ENCODE measurements at regions not wholly inside any gene's neighbourhood (a gene's known extent, or its start where the extent isn't known, plus 50 kb on each side); places are given as distances from the start of the nearest gene placed in this dataset.

DNA sequence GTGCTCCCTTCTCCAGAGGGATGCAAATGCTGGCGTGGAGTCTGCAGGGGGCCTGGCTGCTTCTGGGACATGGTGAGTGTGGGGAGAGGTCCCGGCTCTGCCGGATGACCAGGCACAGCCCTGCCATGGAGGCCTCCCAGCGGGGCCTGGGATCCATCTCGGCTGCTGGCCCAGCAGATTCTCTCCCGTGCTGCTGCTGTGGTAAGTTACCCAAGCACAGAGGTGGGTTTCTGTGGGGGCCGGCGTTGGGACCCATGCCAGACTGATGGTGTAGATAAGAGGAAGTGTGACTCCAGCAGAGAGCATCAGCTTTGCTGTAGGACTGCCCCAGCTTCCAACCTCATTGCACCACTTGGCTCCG is 147.5 kb upstream of the B3GAT1 start:
- POLR2A ChIA-PET, result no interaction called here
- no peak overlapping the region for H3K27ac Mint-ChIP-seq
- ATAC-seq, result no peak

DNA sequence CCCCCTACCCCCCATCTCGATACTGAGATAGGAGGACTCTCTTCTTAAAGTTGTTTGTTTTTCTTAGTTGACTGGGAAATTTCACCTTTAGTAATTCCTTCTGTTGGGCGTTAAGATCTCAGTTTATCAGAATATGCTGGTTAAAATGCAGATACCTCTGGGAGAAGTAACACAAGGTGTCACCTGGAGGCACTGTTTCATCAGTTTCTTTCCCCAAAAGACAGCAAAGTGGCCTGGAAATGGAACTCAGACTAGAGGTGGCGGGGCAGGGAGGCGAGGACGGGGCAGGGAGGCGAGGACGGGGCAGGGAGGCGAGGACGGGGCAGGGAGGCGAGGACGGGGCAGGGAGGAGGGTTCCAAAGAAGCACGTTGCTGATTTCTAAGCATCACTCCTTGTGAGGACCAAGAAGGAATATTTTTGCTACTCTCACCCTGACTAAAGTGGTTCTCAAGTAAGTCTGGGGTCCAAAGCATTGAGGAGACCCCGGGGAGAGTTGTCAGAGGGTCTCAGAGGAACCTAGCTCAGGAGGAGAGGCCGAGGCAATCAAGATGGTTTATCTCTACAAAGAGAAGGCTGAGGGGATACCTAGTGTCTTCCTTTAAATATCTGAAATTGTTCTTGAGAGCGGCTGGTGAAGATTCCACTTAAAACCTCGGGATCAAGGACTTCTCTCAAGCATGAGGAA is 147.0 kb upstream of the B3GAT1 start:
- no peak overlapping the region for H3K4me3 Mint-ChIP-seq
- H3K27ac Mint-ChIP-seq, result no peak overlapping the region
- POLR2A ChIA-PET, result no interaction called here
- peaks cover 0 to 34% (median 16%) of the 10 kb centered on the region in 5 donors for H3K27me3 Mint-ChIP-seq
- H3K4me1 Mint-ChIP-seq, result no peaks in the 10 kb centered on the region
- no peak for DNase-seq
- no peaks in the 10 kb centered on the region for H3K9me3 Mint-ChIP-seq
- ATAC-seq, result no peak
- H3K36me3 Mint-ChIP-seq, result no peaks in the 10 kb centered on the region

More for the DNA sequence above, 147.5 kb upstream of the B3GAT1 start:
- Mint-ChIP-seq H3K4me3 (no peak overlapping the region), H3K27me3 (peaks cover 0 to 30% (median 15%) of the 10 kb centered on the region in 5 donors), H3K36me3 (no peaks in the 10 kb centered on the region), H3K9me3 (no peaks in the 10 kb centered on the region), H3K4me1 (no peaks in the 10 kb centered on the region)
- DNase-seq, result no peak

GRCh38 chr11:134558258-134558835 is 146.3 kb upstream of the B3GAT1 start:
- Mint-ChIP-seq H3K4me1 (no peaks in the 10 kb centered on the region), H3K36me3 (no peaks in the 10 kb centered on the region), H3K27ac (no peak overlapping the region), H3K4me3 (no peak overlapping the region), H3K27me3 (peaks cover 0 to 34% (median 16%) of the 10 kb centered on the region in 5 donors), H3K9me3 (no peaks in the 10 kb centered on the region)
- no peak for DNase-seq
- POLR2A ChIA-PET, result no interaction called here
- ATAC-seq, result no peak

GRCh38 chr11:134557571-134558257 is 145.7 kb upstream of the B3GAT1 start:
- H3K27ac Mint-ChIP-seq, result no peak overlapping the region
- DNase-seq, result no peak
- H3K4me3 Mint-ChIP-seq, result no peak overlapping the region
- H3K27me3 Mint-ChIP-seq, result peaks cover 0 to 34% (median 16%) of the 10 kb centered on the region in 5 donors
- no peaks in the 10 kb centered on the region for H3K9me3 Mint-ChIP-seq
- ATAC-seq, result no peak
- no peaks in the 10 kb centered on the region for H3K4me1 Mint-ChIP-seq
- POLR2A ChIA-PET, result no interaction called here
- no peaks in the 10 kb centered on the region for H3K36me3 Mint-ChIP-seq

GRCh38 chr11:134556186-134556585 is 144.1 kb upstream of the B3GAT1 start:
- POLR2A ChIA-PET, result no interaction called here
- no peak for DNase-seq
- no peak overlapping the region for H3K27ac Mint-ChIP-seq

GRCh38 chr11:134555510-134555909 is 143.5 kb upstream of the B3GAT1 start:
- peaks cover 3 to 45% (median 16%) of the 10 kb centered on the region in 5 donors for H3K27me3 Mint-ChIP-seq
- H3K4me1 Mint-ChIP-seq, result no peaks in the 10 kb centered on the region
- no peaks in the 10 kb centered on the region for H3K36me3 Mint-ChIP-seq
- no peak overlapping the region for H3K4me3 Mint-ChIP-seq
- ATAC-seq (no peak), DNase-seq (no peak)
- H3K27ac Mint-ChIP-seq, result no peak overlapping the region
- peaks cover 0 to 6% (median 0%) of the 10 kb centered on the region in 9 donors for H3K9me3 Mint-ChIP-seq
- POLR2A ChIA-PET, result no interaction called here

More at GRCh38 chr11:134556186-134556585, 144.1 kb upstream of the B3GAT1 start:
- Mint-ChIP-seq H3K4me1 (no peaks in the 10 kb centered on the region), H3K27me3 (peaks cover 1 to 45% (median 18%) of the 10 kb centered on the region in 5 donors), H3K4me3 (no peak overlapping the region), H3K36me3 (no peaks in the 10 kb centered on the region), H3K9me3 (no peaks in the 10 kb centered on the region)
- no peak for ATAC-seq

- H3K27me3 Mint-ChIP-seq, result peaks cover 4 to 40% (median 18%) of the 10 kb centered on the region in 5 donors
- POLR2A ChIA-PET, result no interaction called here
- H3K36me3 Mint-ChIP-seq, result no peaks in the 10 kb centered on the region
- H3K27ac Mint-ChIP-seq, result no peak overlapping the region
- no peaks in the 10 kb centered on the region for H3K4me1 Mint-ChIP-seq
- ATAC-seq (no peak), DNase-seq (no peak)
- H3K4me3 Mint-ChIP-seq, result no peak overlapping the region
- H3K9me3 Mint-ChIP-seq, result peaks cover 0 to 9% (median 0%) of the 10 kb centered on the region in 9 donors
These were observed 142.8 kb upstream of the B3GAT1 start for GRCh38 chr11:134554861-134555260.

GRCh38 chr11:134554106-134554505 is 142.1 kb upstream of the B3GAT1 start:
- ATAC-seq (no peak), DNase-seq (no peak)
- H3K27ac Mint-ChIP-seq, result no peak overlapping the region
- H3K27me3 Mint-ChIP-seq, result peaks cover 7 to 32% (median 16%) of the 10 kb centered on the region in 5 donors
- H3K4me3 Mint-ChIP-seq, result no peak overlapping the region
- no peaks in the 10 kb centered on the region for H3K4me1 Mint-ChIP-seq
- no peaks in the 10 kb centered on the region for H3K36me3 Mint-ChIP-seq
- peaks cover 0 to 9% (median 0%) of the 10 kb centered on the region in 9 donors for H3K9me3 Mint-ChIP-seq
- POLR2A ChIA-PET, result no interaction called here

DNA sequence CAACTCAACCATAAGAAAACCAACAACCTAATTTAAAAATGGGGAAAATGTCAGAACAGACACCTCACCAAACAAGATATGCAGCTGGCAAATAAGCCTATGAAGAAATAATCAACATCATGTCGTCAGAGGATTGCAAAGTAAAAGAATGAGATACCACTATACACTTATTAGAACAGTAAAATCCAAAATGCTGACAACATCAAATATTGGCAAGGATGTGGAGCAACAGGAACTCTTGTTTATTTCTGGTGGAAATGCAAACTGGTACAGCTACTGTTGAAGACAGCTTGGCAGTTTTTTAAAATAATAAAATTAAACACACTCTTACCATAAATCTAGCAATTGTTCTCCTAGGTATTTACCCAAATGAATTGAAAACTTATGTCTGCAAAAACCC is 140.7 kb upstream of the B3GAT1 start:
- no peaks in the 10 kb centered on the region for H3K4me1 Mint-ChIP-seq
- POLR2A ChIA-PET, result no interaction called here
- ATAC-seq, result no peak

DNA sequence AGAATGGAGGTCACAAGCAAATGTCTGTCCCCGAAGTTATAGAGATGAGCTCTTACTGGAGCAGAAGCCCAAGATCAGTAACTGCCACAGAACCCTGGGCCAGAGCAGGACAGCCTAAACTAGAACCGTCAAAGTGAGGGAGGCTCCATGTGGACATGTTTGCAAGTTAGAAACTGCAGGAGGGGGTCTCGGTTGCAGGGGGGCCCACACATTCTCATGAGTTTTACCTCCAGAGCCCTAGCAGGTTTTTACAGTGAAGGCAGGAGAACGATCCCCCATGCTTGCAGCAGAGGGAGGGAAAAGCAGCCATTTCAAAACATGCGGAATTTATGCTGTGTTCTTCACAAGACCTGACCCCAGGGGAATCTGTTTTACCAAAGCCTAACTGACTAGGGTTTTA is 133.5 kb upstream of the B3GAT1 start:
- POLR2A ChIA-PET, result no interaction called here
- DNase-seq (no peak), ATAC-seq (no peak)
- Mint-ChIP-seq H3K4me3 (no peak overlapping the region), H3K27me3 (peaks cover 7 to 21% (median 10%) of the 10 kb centered on the region in 5 donors), H3K36me3 (no peaks in the 10 kb centered on the region), H3K9me3 (peaks cover 0 to 14% (median 1%) of the 10 kb centered on the region in 9 donors), H3K27ac (no peak overlapping the region), H3K4me1 (no peaks in the 10 kb centered on the region)

More for the DNA sequence above, 140.7 kb upstream of the B3GAT1 start:
- no peaks in the 10 kb centered on the region for H3K36me3 Mint-ChIP-seq
- H3K4me3 Mint-ChIP-seq, result no peak overlapping the region
- no peak overlapping the region for H3K27ac Mint-ChIP-seq
- H3K27me3 Mint-ChIP-seq, result peaks cover 7 to 22% (median 10%) of the 10 kb centered on the region in 5 donors
- no peak for DNase-seq
- H3K9me3 Mint-ChIP-seq, result peaks cover 0 to 21% (median 0%) of the 10 kb centered on the region in 9 donors

GRCh38 chr11:134544095-134544815 is 132.2 kb upstream of the B3GAT1 start:
- Mint-ChIP-seq H3K4me1 (no peaks in the 10 kb centered on the region), H3K9me3 (peaks cover 0 to 12% (median 0%) of the 10 kb centered on the region in 9 donors), H3K36me3 (no peaks in the 10 kb centered on the region), H3K27me3 (peaks cover 4 to 19% (median 16%) of the 10 kb centered on the region in 5 donors), H3K4me3 (no peak overlapping the region), H3K27ac (no peak overlapping the region)
- DNase-seq (no peak), ATAC-seq (no peak)
- POLR2A ChIA-PET, result no interaction called here

DNA sequence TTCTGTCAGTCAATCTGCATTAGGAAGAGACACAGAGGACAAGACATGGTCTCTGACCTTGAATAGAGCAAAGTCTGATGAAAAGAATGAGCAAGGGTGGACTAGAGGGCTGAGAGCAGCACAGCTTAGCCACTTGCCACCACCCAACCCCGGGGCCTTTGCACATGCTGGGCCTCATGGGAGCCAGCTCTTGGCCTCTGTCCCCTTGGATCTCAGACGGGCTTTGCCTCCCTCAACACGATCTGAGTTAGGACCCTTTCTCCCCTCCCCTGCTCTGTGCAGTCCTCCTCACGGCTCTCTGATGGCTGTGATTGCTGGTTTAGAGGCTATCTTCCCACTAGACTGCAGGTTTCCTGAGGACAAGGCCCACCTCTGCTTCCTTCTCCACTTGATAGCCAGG is 131.6 kb upstream of the B3GAT1 start:
- Mint-ChIP-seq H3K4me1 (no peaks in the 10 kb centered on the region), H3K27me3 (peaks cover 4 to 24% (median 22%) of the 10 kb centered on the region in 5 donors), H3K9me3 (peaks cover 0 to 9% (median 0%) of the 10 kb centered on the region in 9 donors), H3K36me3 (no peaks in the 10 kb centered on the region), H3K4me3 (no peak overlapping the region), H3K27ac (no peak overlapping the region)
- POLR2A ChIA-PET, result no interaction called here
- ATAC-seq, result no peak
- DNase-seq, result no peak

DNA sequence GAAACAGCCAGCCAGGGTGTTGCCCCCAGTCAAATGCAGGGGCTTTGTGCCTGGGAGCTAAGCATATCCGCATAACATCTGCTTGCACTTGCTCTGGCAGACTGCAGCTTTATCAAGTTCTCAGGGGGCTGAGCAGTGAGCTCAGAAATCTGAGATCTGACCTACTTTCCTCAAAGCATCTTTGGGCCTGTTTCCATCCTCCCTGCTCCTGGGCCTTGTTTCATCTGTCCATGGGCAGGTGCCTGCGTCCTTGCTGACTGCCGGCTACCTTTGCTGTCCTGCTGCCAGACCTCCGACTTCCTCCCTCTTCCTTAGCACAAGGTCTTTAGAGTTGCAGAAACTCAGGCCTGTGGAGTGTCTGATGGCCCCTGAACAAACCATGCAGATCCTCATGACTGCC is 131.2 kb upstream of the B3GAT1 start:
- no peak for DNase-seq
- Mint-ChIP-seq H3K9me3 (peaks cover 0 to 5% (median 0%) of the 10 kb centered on the region in 9 donors), H3K27ac (no peak overlapping the region), H3K36me3 (no peaks in the 10 kb centered on the region), H3K27me3 (peaks cover 8 to 28% (median 26%) of the 10 kb centered on the region in 5 donors), H3K4me3 (no peak overlapping the region), H3K4me1 (peaks cover 0 to 1% (median 0%) of the 10 kb centered on the region in 4 donors)
- ATAC-seq, result no peak
- POLR2A ChIA-PET, result no interaction called here
